ENCODE measurements at regions not wholly inside any gene's neighbourhood (a gene's known extent, or its start where the extent isn't known, plus 50 kb on each side); places are given as distances from the start of the nearest gene placed in this dataset.

DNA sequence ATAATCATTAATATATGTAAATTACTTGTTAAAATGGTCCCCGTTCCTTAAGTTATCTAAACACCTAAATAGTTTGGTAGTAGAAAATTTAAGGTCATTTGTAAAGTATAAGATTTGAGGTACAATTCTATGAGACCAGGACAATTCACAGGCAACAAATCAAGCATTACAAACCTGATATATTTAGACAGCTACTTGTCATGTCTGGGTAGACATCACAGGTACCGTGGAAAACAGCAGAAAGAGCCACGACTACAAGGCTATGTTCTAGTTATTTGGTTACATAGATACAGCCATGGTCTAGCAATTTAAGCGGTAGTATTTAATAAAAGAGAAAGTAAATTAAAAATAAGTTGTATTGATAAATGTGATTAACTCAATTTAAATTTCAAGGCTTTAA, 393.1 kb upstream of the ID4 start:
- no peak for TF ChIP-seq CTCF (IDR thresholded peaks at IDR 0.05; ENCODE audit: low read depth, low read length)
- no peak for TF ChIP-seq MAX (IDR thresholded peaks at IDR 0.05; ENCODE audit: low read depth, low read length)
- TF ChIP-seq POLR2A (IDR thresholded peaks at IDR 0.05; ENCODE audit: extremely low read depth, insufficient read length) = no peak
